ENCODE measurements at regions not wholly inside any gene's neighbourhood (a gene's known extent, or its start where the extent isn't known, plus 50 kb on each side); places are given as distances from the start of the nearest gene placed in this dataset.

DNA sequence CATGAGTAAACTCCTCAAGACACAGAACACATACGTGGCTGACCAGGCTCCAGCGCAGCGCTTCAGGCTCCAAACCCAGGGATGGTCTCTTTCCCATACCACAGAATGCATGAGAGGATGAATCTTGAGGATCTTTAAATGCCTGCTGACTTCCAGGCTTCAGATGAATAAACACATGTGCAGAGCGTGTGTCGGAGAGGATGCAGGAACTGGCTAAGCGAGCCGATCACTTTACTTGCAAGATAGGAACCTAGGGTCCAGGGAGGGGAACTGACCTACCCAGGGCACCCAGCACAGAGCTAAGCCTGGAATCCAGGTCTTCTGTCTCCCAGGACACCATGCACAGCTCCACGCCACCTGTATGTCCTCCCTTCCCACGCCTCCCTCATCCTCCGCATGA, 209.8 kb downstream of the BCL11B start:
- Histone ChIP-seq H3K56ac (ENCODE audit: extremely low read depth, insufficient read depth, low read length) (no peak overlapping the region), H3K36me3 (ENCODE audit: control insufficient read depth, insufficient read depth, low read length) (no peaks in the 10 kb centered on the region), H4K8ac (ENCODE audit: low read depth in 2 of 2, low read length in 2 of 2) (no peak overlapping the region), H3K18ac (ENCODE audit: low read depth, low read length) (no peak overlapping the region), H3K9me1 (ENCODE audit: insufficient read depth, low read length) (no peaks in the 10 kb centered on the region), H3K9me3 (ENCODE audit: control insufficient read depth, insufficient read depth, low read length) (peaks cover 52% of the 10 kb centered on the region), H2BK5ac (ENCODE audit: low read depth, low read length, poor library complexity, severe bottlenecking) (no peak overlapping the region), H3K4ac (ENCODE audit: low read depth, low read length) (no peak overlapping the region), H2BK15ac (ENCODE audit: low read depth, low read length) (no peak overlapping the region), H2AFZ (replicated peaks; ENCODE audit: low read length, poor library complexity) (no peak overlapping the region), H4K5ac (ENCODE audit: low read depth, low read length) (no peak overlapping the region), H3K23ac (ENCODE audit: low read depth, low read length) (no peak overlapping the region), H2AK9ac (replicated peaks; ENCODE audit: low read depth, low read length, poor library complexity) (no peak overlapping the region), H4K20me1 (ENCODE audit: insufficient read depth, low read length) (no peaks in the 10 kb centered on the region), H3K79me1 (ENCODE audit: low read depth in 1 of 2, low read length in 2 of 2) (no peaks in the 10 kb centered on the region), H2BK120ac (ENCODE audit: low read depth, low read length) (no peak overlapping the region), H3K4me1 (ENCODE audit: control insufficient read depth, insufficient read depth, low read length) (no peaks in the 10 kb centered on the region), H3K4me2 (ENCODE audit: low read depth, low read length) (no peak overlapping the region), H3K27ac (ENCODE audit: insufficient read depth, low read length) (no peak overlapping the region), H2AK5ac (ENCODE audit: low read depth, low read length) (no peak overlapping the region), H4K91ac (ENCODE audit: insufficient read depth, low read depth, low read length) (no peak overlapping the region), H3K27me3 (ENCODE audit: control insufficient read depth, insufficient read depth, low read length) (no peaks in the 10 kb centered on the region), H3K9ac (ENCODE audit: low read depth, low read length) (no peak overlapping the region), H2BK20ac (ENCODE audit: low read depth, low read length) (no peak overlapping the region), H3K4me3 (ENCODE audit: insufficient read depth, low read depth, low read length) (no peak overlapping the region), H3K14ac (replicated peaks; ENCODE audit: low read depth, low read length) (no peak overlapping the region)
- intact Hi-C loops (cut with micrococcal nuclease): no loop called here
- TF ChIP-seq CHD1 (IDR thresholded peaks at IDR 0.05; ENCODE audit: low read depth, low read length) (no peak), SMC3 (IDR thresholded peaks at IDR 0.05; ENCODE audit: low read depth, low read length) (no peak)
- DNase-seq: no peak
- ATAC-seq (ENCODE audit: low read depth): no peak
- dilution Hi-C loops (cut with HindIII; ENCODE audit: low sequenced_read_pairs, unreplicated experiment): no loop called here
- POLR2A ChIA-PET (ENCODE audit: unreplicated experiment): no interaction called here
- in situ Hi-C loops (cut with MboI; ENCODE audit: low sequenced_read_pairs): no loop called here
- CTCF ChIA-PET: no interaction called here
- BruUV-seq (replicated peaks): no TSS peak
- 68% methylated on average over 4 of the region's 10 CpGs; no CpG with 5 or more reads in 1 of the 2 experiments for WGBS, 2 experiments (ENCODE audit: extremely low coverage in 2 of 2, insufficient read length in 1 of 2)

All from IMR-90 (cell line).